ENCODE measurements at regions not wholly inside any gene's neighbourhood (a gene's known extent, or its start where the extent isn't known, plus 50 kb on each side); places are given as distances from the start of the nearest gene placed in this dataset.

DNA sequence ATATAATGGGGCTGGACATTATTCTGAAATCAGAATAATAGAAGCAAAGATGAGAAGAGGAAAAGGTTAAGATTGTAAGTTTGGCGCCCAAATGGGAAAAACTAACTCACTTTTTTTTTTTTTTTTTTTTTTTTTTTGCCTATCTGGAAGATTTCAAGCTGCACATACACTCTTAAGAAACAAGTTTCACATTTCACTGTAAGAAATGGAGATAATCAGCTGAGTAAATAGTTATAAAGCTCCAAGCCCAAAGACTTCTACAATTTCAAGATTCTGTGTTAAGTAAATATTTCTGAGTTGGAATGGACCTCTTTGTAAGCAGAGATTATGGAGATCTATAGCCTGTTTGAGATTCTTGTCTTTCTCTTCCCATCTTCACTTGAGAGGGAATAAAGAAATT is 140.0 kb downstream of the SLC17A6 start:
- no peaks in the 10 kb centered on the region for H3K79me2 ChIP-seq (ENCODE audit: low read depth)
- Mint-ChIP-seq H3K27me3 (ENCODE audit: insufficient read depth, low read depth) (no peaks in the 10 kb centered on the region), H3K4me1 (no peaks in the 10 kb centered on the region), H3K36me3 (no peaks in the 10 kb centered on the region), H3K4me3 (no peak overlapping the region), H3K9me3 (no peaks in the 10 kb centered on the region), H3K27ac (no peak overlapping the region)
- no peaks in the 10 kb centered on the region for H3K4me1 ChIP-seq
- no peak overlapping the region for H3K27ac ChIP-seq
- no peaks in the 10 kb centered on the region for H3F3A ChIP-seq (ENCODE audit: low read depth)
- H3K4me2 ChIP-seq = no peak overlapping the region
- TF ChIP-seq EZH2 (IDR thresholded peaks at IDR 0.05) (no peak), EZH2phosphoT487 (IDR thresholded peaks at IDR 0.05) (no peak)
- TF ChIP-seq, protein P1, sequence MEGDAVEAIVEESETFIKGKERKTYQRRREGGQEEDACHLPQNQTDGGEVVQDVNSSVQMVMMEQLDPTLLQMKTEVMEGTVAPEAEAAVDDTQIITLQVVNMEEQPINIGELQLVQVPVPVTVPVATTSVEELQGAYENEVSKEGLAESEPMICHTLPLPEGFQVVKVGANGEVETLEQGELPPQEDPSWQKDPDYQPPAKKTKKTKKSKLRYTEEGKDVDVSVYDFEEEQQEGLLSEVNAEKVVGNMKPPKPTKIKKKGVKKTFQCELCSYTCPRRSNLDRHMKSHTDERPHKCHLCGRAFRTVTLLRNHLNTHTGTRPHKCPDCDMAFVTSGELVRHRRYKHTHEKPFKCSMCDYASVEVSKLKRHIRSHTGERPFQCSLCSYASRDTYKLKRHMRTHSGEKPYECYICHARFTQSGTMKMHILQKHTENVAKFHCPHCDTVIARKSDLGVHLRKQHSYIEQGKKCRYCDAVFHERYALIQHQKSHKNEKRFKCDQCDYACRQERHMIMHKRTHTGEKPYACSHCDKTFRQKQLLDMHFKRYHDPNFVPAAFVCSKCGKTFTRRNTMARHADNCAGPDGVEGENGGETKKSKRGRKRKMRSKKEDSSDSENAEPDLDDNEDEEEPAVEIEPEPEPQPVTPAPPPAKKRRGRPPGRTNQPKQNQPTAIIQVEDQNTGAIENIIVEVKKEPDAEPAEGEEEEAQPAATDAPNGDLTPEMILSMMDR (IDR thresholded peaks at IDR 0.05) = no peak
- H3K36me3 ChIP-seq = no peaks in the 10 kb centered on the region
- DNase-seq (ENCODE audit: low spot score) = no peak
- H3K9me3 ChIP-seq (ENCODE audit: low read depth) = no peaks in the 10 kb centered on the region
- no peak overlapping the region for H2AFZ ChIP-seq (replicated peaks)
- H3K4me3 ChIP-seq = no peak overlapping the region
- H3K27me3 ChIP-seq = no peaks in the 10 kb centered on the region
- no peak overlapping the region for H3K9ac ChIP-seq
- no peaks in the 10 kb centered on the region for H4K20me1 ChIP-seq (ENCODE audit: low read depth)

DNA sequence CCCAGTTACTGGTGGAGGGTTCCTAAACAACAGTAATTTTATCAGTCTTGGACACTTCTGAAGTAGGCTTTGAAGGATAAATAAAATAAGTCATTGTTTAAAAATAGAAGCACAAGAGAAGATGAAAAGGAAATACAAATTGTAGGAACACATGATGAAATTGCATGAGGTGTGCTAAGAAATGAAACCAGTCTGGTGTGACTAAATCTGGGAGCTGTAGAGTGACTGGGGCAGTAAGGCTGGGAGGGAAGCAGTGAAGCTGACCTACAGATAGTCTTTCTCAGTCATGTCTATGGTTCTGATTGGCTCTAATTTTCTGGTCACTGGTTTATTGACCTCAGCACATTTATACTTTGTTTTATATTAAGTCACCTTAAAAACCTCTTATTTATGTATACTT is 139.1 kb downstream of the SLC17A6 start:
- Histone ChIP-seq H3K27ac (no peak overlapping the region), H3K36me3 (no peaks in the 10 kb centered on the region), H3K79me2 (ENCODE audit: low read depth) (no peaks in the 10 kb centered on the region), H3F3A (ENCODE audit: low read depth) (no peaks in the 10 kb centered on the region), H3K4me1 (no peaks in the 10 kb centered on the region), H3K4me2 (no peak overlapping the region), H2AFZ (replicated peaks) (no peak overlapping the region), H3K27me3 (no peaks in the 10 kb centered on the region), H4K20me1 (ENCODE audit: low read depth) (no peaks in the 10 kb centered on the region), H3K9me3 (ENCODE audit: low read depth) (no peaks in the 10 kb centered on the region), H3K9ac (no peak overlapping the region), H3K4me3 (no peak overlapping the region)
- Mint-ChIP-seq H3K27me3 (ENCODE audit: insufficient read depth, low read depth) (no peaks in the 10 kb centered on the region), H3K4me3 (no peak overlapping the region), H3K9me3 (no peaks in the 10 kb centered on the region), H3K27ac (no peak overlapping the region), H3K4me1 (no peaks in the 10 kb centered on the region), H3K36me3 (no peaks in the 10 kb centered on the region)
- no peak for DNase-seq (ENCODE audit: low spot score)
- no peak for TF ChIP-seq EZH2 (IDR thresholded peaks at IDR 0.05)
- TF ChIP-seq, protein P1 (IDR thresholded peaks at IDR 0.05) = no peak
- no peak for TF ChIP-seq EZH2phosphoT487 (IDR thresholded peaks at IDR 0.05)

DNA sequence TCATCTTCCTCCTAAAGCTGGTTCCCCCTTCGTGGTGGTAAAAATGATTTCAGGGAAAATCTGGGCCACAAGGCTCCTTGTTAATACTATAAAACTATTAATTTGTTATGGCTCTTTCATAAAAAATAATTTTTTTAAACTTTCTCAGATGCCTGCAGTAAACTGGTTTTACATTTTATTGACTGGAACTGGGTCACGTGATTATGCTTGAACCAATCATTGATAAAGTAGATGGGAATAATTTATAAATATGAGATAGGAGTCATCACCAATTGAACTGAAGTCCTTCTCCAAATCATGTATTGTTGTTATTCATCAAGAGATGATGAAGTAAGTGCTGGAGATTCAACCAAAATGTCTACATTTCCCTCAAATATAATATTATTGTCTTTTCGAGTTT is 138.4 kb downstream of the SLC17A6 start:
- Histone ChIP-seq H3F3A (ENCODE audit: low read depth) (no peaks in the 10 kb centered on the region), H3K4me2 (no peak overlapping the region), H3K4me3 (no peak overlapping the region), H2AFZ (replicated peaks) (no peak overlapping the region), H3K27me3 (no peaks in the 10 kb centered on the region), H3K4me1 (no peaks in the 10 kb centered on the region), H3K27ac (no peak overlapping the region), H4K20me1 (ENCODE audit: low read depth) (no peaks in the 10 kb centered on the region), H3K79me2 (ENCODE audit: low read depth) (no peaks in the 10 kb centered on the region), H3K9ac (no peak overlapping the region), H3K9me3 (ENCODE audit: low read depth) (no peaks in the 10 kb centered on the region), H3K36me3 (no peaks in the 10 kb centered on the region)
- no peaks in the 10 kb centered on the region for H3K9me3 Mint-ChIP-seq
- no peak overlapping the region for H3K27ac Mint-ChIP-seq
- TF ChIP-seq EZH2 (IDR thresholded peaks at IDR 0.05) (no peak), EZH2phosphoT487 (IDR thresholded peaks at IDR 0.05) (no peak)
- TF ChIP-seq, protein P1 (IDR thresholded peaks at IDR 0.05) = no peak
- DNase-seq (ENCODE audit: low spot score) = no peak
- no peaks in the 10 kb centered on the region for H3K27me3 Mint-ChIP-seq (ENCODE audit: insufficient read depth, low read depth)
- no peak overlapping the region for H3K4me3 Mint-ChIP-seq
- H3K4me1 Mint-ChIP-seq = no peaks in the 10 kb centered on the region
- no peaks in the 10 kb centered on the region for H3K36me3 Mint-ChIP-seq

DNA sequence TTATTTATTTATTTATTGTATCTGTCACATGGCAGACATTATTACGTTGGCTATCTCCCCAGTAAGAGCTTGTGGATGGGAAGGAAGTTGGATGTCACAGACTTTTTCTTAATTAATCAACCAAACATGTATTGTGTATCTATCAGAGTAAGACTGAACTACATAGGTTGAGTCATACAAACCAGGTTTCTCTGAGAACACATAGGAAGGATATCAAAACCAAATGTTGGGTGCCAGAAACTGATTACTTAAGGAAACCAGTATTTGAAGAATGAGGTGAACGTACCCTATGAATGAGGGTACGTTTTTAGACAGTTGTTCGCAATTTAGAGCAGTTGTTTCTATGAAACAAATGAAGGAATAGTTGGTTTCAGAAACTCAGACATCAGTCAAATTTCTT is 136.4 kb downstream of the SLC17A6 start:
- Histone ChIP-seq H3F3A (ENCODE audit: low read depth) (no peaks in the 10 kb centered on the region), H3K36me3 (no peaks in the 10 kb centered on the region), H4K20me1 (ENCODE audit: low read depth) (no peaks in the 10 kb centered on the region), H3K4me3 (no peak overlapping the region), H2AFZ (replicated peaks) (no peak overlapping the region), H3K4me2 (no peak overlapping the region), H3K27me3 (no peaks in the 10 kb centered on the region), H3K9ac (no peak overlapping the region), H3K27ac (no peak overlapping the region), H3K79me2 (ENCODE audit: low read depth) (no peaks in the 10 kb centered on the region), H3K9me3 (ENCODE audit: low read depth) (no peaks in the 10 kb centered on the region), H3K4me1 (no peaks in the 10 kb centered on the region)
- Mint-ChIP-seq H3K4me3 (no peak overlapping the region), H3K4me1 (no peaks in the 10 kb centered on the region), H3K27me3 (ENCODE audit: insufficient read depth, low read depth) (no peaks in the 10 kb centered on the region), H3K27ac (no peak overlapping the region), H3K9me3 (no peaks in the 10 kb centered on the region), H3K36me3 (no peaks in the 10 kb centered on the region)
- no peak for DNase-seq (ENCODE audit: low spot score)
- TF ChIP-seq, protein P1 (IDR thresholded peaks at IDR 0.05) = no peak
- TF ChIP-seq EZH2phosphoT487 (IDR thresholded peaks at IDR 0.05) (no peak), EZH2 (IDR thresholded peaks at IDR 0.05) (no peak)

Measured in neural progenitor cell (in vitro differentiated cells).